HEK293T (cell line): ENCODE measurements at regions not wholly inside any gene's neighbourhood (a gene's known extent, or its start where the extent isn't known, plus 50 kb on each side); places are given as distances from the start of the nearest gene placed in this dataset.

Experiments used
- HDGF ChIP-seq: fragments of 450-650 bp; IDR thresholded peaks from 2 replicates; pipeline ENCODE4 v1.6.1; 2017; ENCODE audit warnings: antibody characterized with exemption, borderline replicate concordance
- SUZ12 ChIP-seq: fragments of 450-650 bp; IDR thresholded peaks from 2 replicates; pipeline ENCODE4 v1.6.1; 2016; ENCODE audit warnings: mild to moderate bottlenecking
- TF ChIP-seq, protein P1 (sequence below): fragments of 450-650 bp; IDR thresholded peaks from 2 replicates; pipeline ENCODE4 v1.6.1; 2016

DNA sequence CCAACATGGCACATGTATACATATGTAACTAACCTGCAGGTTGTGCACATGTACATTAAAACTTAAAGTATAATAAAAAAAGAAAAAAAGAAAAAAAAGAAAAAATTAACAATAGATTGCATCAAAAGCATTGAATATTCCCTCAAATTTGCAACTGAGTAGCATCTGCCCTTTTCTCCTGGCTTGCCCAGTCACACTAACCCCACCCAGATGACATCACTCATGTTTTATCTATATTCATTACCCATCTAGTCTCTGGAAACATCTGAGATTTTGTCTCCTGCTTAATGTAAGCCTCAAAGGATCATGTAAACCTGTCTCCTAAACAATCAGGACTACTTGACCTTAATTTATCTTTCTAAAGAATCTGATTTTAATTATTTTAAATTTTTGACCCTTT is 706.8 kb downstream of the CD109 start:
- TF ChIP-seq, protein P1, sequence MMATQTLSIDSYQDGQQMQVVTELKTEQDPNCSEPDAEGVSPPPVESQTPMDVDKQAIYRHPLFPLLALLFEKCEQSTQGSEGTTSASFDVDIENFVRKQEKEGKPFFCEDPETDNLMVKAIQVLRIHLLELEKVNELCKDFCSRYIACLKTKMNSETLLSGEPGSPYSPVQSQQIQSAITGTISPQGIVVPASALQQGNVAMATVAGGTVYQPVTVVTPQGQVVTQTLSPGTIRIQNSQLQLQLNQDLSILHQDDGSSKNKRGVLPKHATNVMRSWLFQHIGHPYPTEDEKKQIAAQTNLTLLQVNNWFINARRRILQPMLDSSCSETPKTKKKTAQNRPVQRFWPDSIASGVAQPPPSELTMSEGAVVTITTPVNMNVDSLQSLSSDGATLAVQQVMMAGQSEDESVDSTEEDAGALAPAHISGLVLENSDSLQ = no peak
- TF ChIP-seq SUZ12 (no peak), HDGF (no peak)
